Breast epithelium (tissue), 4 donors: ENCODE measurements at regions not wholly inside any gene's neighbourhood (a gene's known extent, or its start where the extent isn't known, plus 50 kb on each side); places are given as distances from the start of the nearest gene placed in this dataset.

ENCODE experiments used
- DNase-seq, 2 donors: peaks; one replicate each; pipeline ENCODE4 v3.0.0-alpha.2; 2019; ENCODE audit warnings: low spot score in 2 of 2
- H3K27ac ChIP-seq, 2 donors: fragments of 200-600 bp; sonication (generic) in 1 of 2; one replicate each; pipeline ENCODE4 v1.5.1; 2016 to 2019; ENCODE audit warnings: mild to moderate bottlenecking in 1 of 2
- H3K27me3 ChIP-seq, 2 donors: fragments of 200-600 bp; sonication (generic) in 1 of 2; one replicate each; pipeline versions ENCODE4 v1.5.1 to v1.6.0; 2017 to 2019; ENCODE audit warnings: control low read depth in 1 of 2, mild to moderate bottlenecking in 1 of 2
- H3K36me3 ChIP-seq: fragments of 200-600 bp; one replicate; pipeline ENCODE4 v1.5.1; 2019
- H3K4me1 ChIP-seq, 2 donors: fragments of 200-600 bp; sonication (generic); one replicate each; pipeline ENCODE4 v1.5.1; 2016 to 2019; ENCODE audit warnings: control low read depth in 1 of 2
- H3K4me3 ChIP-seq, 3 donors: fragments of 200-600 bp; sonication (generic); 1 replicate in 2 of 3; 2 replicates in 1 of 3; pipeline ENCODE4 v1.5.1; 2016 to 2019; ENCODE audit warnings: mild to moderate bottlenecking in 3 of 3, moderate library complexity in 2 of 3
- H3K9me3 ChIP-seq, 2 donors: fragments of 200-600 bp; sonication (generic) in 1 of 2; one replicate each; pipeline ENCODE4 v1.5.1; 2016 to 2019; ENCODE audit warnings: control low read depth in 1 of 2
- POLR2A ChIP-seq: fragments of 450-650 bp; IDR thresholded peaks from one replicate; pipeline ENCODE4 v1.6.1; 2016; ENCODE audit warnings: antibody characterized with exemption, mild to moderate bottlenecking, moderate library complexity
- POLR2AphosphoS5 ChIP-seq, 3 donors: sonication (generic); formaldehyde crosslinking; IDR thresholded peaks; one replicate each; pipeline ENCODE4 v1.6.1; 2017; ENCODE audit warnings: antibody characterized with exemption in 3 of 3
- intact Hi-C: fragments of 100-400 bp; cut with DNase I; formaldehyde crosslinking; loops from one replicate; pipeline ENCODE4 v1.15.1; 2023; ENCODE audit warnings: low total_unique reads
- TF ChIP-seq, protein P1 (sequence below), 3 donors: fragments of 450-650 bp; IDR thresholded peaks; one replicate each; pipeline ENCODE4 v1.5.1; 2016 to 2017; ENCODE audit warnings: antibody characterized with exemption in 3 of 3, mild to moderate bottlenecking in 3 of 3, moderate library complexity in 3 of 3

DNA sequence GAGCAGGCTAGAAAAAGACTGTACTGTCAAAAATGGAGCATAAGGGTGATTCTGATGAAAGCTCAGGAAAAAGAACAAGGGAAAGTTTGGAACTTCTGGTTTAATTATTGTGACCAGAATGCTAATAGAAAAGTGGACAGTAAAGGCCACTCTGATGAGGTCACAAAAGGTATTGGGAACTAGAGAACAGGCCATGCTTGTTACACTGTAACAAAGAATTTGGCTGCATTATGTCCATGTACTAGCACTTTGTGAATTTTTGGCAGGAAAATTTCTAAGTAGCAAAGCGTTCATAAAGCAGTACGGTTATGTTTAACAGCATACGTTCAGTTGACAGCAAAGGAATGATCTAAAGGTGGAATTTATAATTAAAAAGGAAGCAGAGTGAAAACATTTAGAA, 418.6 kb downstream of the TRIB2 start:
- Histone ChIP-seq H3K9me3 (no peaks in the 10 kb centered on the region), H3K36me3 (no peaks in the 10 kb centered on the region), H3K27me3 (no peaks in the 10 kb centered on the region), H3K27ac (no peak overlapping the region), H3K4me3 (no peak overlapping the region), H3K4me1 (no peaks in the 10 kb centered on the region)
- no peak for DNase-seq
- intact Hi-C loops: no loop called here
- TF ChIP-seq POLR2AphosphoS5 (IDR thresholded peaks at IDR 0.05): no peak
- TF ChIP-seq, protein P1, sequence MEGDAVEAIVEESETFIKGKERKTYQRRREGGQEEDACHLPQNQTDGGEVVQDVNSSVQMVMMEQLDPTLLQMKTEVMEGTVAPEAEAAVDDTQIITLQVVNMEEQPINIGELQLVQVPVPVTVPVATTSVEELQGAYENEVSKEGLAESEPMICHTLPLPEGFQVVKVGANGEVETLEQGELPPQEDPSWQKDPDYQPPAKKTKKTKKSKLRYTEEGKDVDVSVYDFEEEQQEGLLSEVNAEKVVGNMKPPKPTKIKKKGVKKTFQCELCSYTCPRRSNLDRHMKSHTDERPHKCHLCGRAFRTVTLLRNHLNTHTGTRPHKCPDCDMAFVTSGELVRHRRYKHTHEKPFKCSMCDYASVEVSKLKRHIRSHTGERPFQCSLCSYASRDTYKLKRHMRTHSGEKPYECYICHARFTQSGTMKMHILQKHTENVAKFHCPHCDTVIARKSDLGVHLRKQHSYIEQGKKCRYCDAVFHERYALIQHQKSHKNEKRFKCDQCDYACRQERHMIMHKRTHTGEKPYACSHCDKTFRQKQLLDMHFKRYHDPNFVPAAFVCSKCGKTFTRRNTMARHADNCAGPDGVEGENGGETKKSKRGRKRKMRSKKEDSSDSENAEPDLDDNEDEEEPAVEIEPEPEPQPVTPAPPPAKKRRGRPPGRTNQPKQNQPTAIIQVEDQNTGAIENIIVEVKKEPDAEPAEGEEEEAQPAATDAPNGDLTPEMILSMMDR (IDR thresholded peaks at IDR 0.05): no peak
- TF ChIP-seq POLR2A: no peak

DNA sequence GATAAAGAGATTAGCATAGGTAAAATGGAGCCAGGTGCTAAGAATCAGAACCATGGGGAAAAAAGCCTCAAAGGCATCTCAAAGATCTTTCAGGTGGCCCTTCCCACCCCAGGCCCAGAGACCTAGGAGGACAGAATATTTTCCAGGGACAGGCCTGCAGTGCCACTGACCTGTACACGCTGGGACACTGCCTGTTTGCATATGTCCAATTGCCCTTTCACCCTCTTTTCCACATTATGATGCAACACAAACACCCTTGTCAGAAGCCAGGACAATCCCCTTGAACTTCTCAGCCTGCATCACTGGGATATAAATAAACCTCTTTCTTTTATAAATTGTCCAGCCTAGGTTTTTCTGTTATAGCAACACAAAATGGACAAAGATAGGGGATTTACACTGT, 419.1 kb downstream of the TRIB2 start:
- H3K27me3 ChIP-seq: no peaks in the 10 kb centered on the region
- no peak for DNase-seq
- TF ChIP-seq POLR2AphosphoS5 (IDR thresholded peaks at IDR 0.05): no peak
- H3K4me1 ChIP-seq: no peaks in the 10 kb centered on the region
- intact Hi-C loops: no loop called here
- H3K4me3 ChIP-seq: no peak overlapping the region
- no peaks in the 10 kb centered on the region for H3K9me3 ChIP-seq
- H3K27ac ChIP-seq: no peak overlapping the region
- H3K36me3 ChIP-seq: no peaks in the 10 kb centered on the region

DNA sequence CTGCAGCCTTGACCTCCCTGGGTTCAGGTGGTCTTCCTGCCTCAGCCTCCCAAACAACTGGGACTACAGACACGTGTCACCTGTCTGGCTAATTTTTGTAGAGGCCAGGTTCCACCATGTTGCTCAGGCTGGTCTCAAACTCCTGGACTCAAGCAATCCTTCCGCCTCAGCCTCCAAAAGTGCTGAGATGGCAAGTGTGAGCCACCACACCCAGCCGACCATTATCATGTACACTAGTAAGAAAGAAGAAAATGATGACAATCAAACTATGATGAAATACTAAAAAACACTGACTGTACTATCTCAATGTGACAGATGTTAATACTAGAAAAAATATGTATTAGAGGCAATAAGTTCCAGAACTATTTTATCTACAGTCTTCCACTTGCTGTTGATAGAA, 420.9 kb downstream of the TRIB2 start:
- H3K27ac ChIP-seq: no peak overlapping the region
- no peaks in the 10 kb centered on the region for H3K27me3 ChIP-seq
- intact Hi-C loops: no loop called here
- no peaks in the 10 kb centered on the region for H3K36me3 ChIP-seq
- H3K4me1 ChIP-seq: no peaks in the 10 kb centered on the region
- no peak for DNase-seq
- H3K9me3 ChIP-seq: no peaks in the 10 kb centered on the region
- no peak overlapping the region for H3K4me3 ChIP-seq
- TF ChIP-seq, protein P1 (IDR thresholded peaks at IDR 0.05): no peak
- no peak for TF ChIP-seq POLR2A
- no peak for TF ChIP-seq POLR2AphosphoS5 (IDR thresholded peaks at IDR 0.05)

DNA sequence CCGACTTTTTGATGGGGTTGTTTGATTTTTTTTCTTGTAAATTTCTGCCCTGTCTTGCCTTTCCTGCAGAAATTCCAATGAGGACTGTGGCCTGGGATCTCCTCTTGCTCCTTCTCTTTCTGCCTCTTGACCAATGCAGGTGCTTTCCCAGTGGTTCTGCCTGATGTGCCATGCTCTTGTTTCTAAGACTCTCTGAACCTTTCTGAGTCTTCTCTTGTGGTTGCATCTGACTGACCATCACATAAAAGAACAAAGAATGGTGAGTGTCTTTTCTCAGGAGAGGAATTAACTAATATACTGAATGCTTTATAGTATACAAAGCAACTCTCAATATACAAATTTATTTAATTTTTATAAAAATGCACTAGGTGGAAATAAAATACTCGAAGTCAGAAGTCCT, 424.6 kb downstream of the TRIB2 start:
- Histone ChIP-seq H3K4me3 (no peak overlapping the region), H3K36me3 (no peaks in the 10 kb centered on the region), H3K27ac (no peak overlapping the region), H3K9me3 (no peaks in the 10 kb centered on the region), H3K27me3 (no peaks in the 10 kb centered on the region), H3K4me1 (no peaks in the 10 kb centered on the region)
- TF ChIP-seq POLR2AphosphoS5 (IDR thresholded peaks at IDR 0.05) (no peak), POLR2A (no peak)
- TF ChIP-seq, protein P1 (IDR thresholded peaks at IDR 0.05): no peak
- no peak for DNase-seq
- intact Hi-C loops: no loop called here

DNA sequence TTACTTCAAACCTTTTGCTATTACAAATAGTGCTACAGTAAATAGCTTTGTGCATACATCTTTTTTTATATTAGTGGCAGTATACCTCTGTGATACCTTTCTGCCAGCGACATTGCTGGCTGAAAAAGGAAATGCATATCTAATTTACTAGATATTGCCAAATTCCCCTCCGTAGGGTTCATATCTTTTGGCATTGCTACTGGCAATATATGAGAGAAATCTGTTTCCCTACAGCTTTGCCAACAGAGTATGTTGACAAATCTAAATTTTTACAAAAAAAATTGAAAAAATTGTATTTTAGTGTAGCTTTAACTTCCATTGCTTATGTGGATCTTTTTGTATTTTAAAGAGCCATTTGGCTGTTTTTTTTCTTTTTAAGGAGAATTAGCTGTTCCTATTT, 426.7 kb downstream of the TRIB2 start:
- no peak overlapping the region for H3K27ac ChIP-seq
- H3K4me3 ChIP-seq: no peak overlapping the region
- TF ChIP-seq, protein P1 (IDR thresholded peaks at IDR 0.05): no peak
- TF ChIP-seq POLR2A: no peak
- TF ChIP-seq POLR2AphosphoS5 (IDR thresholded peaks at IDR 0.05): no peak
- no peaks in the 10 kb centered on the region for H3K27me3 ChIP-seq
- no peaks in the 10 kb centered on the region for H3K9me3 ChIP-seq
- H3K4me1 ChIP-seq: no peaks in the 10 kb centered on the region
- DNase-seq: no peak
- intact Hi-C loops: no loop called here
- no peaks in the 10 kb centered on the region for H3K36me3 ChIP-seq

DNA sequence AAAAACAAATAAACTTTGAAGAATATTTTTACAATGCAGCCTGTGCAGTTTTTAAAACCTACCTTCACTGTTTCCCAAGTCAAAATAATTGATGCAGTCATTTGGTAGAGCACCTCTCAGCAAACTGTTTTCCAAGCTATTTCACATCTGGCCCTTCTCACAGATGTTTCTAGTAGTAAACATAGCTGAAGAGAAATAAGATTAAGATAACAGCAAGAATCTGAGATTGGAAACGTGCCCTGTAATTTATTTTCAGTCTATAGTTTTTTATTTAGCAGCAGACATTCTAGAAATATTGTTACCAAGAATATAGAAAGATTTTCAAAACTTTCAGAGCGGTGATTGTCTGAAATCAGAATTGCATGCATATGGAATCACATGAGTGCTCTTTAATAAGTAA, 440.2 kb downstream of the TRIB2 start:
- no peaks in the 10 kb centered on the region for H3K36me3 ChIP-seq
- DNase-seq: no peak
- H3K4me3 ChIP-seq: no peak overlapping the region
- no peak for TF ChIP-seq POLR2AphosphoS5 (IDR thresholded peaks at IDR 0.05)
- TF ChIP-seq, protein P1 (IDR thresholded peaks at IDR 0.05): no peak
- TF ChIP-seq POLR2A: no peak
- no peak overlapping the region for H3K27ac ChIP-seq
- no peaks in the 10 kb centered on the region for H3K27me3 ChIP-seq
- intact Hi-C loops: no loop called here
- H3K4me1 ChIP-seq: no peaks in the 10 kb centered on the region
- H3K9me3 ChIP-seq: no peaks in the 10 kb centered on the region
